Esophagus (tissue), 2 donors: ENCODE measurements at regions not wholly inside any gene's neighbourhood (a gene's known extent, or its start where the extent isn't known, plus 50 kb on each side); places are given as distances from the start of the nearest gene placed in this dataset.

ENCODE experiments used
- H3K27ac ChIP-seq, 2 donors: one replicate each; pipeline ENCODE4 v1.5.1; 2013; ENCODE audit warnings: low read depth in 2 of 2, mild to moderate bottlenecking in 2 of 2, inconsistent platforms in 1 of 2, low read length in 1 of 2, moderate library complexity in 1 of 2
- H3K27me3 ChIP-seq, 2 donors: one replicate each; pipeline ENCODE4 v1.6.1; 2013; ENCODE audit warnings: low read length in 2 of 2, control low read depth in 1 of 2, mild to moderate bottlenecking in 1 of 2; ENCODE audit not compliant: insufficient read depth in 2 of 2, control insufficient read depth in 1 of 2
- H3K36me3 ChIP-seq, 2 donors: one replicate each; pipeline ENCODE4 v1.6.1; 2013; ENCODE audit warnings: low read length in 1 of 2; ENCODE audit not compliant: control insufficient read depth in 2 of 2, insufficient read depth in 2 of 2
- H3K4me1 ChIP-seq, 2 donors: one replicate each; pipeline ENCODE4 v1.6.1; 2013; ENCODE audit warnings: low read length in 1 of 2; ENCODE audit not compliant: control insufficient read depth in 2 of 2, insufficient read depth in 2 of 2
- H3K4me3 ChIP-seq, 2 donors: one replicate each; pipeline ENCODE4 v1.5.1; 2013; ENCODE audit warnings: low read length in 2 of 2, mild to moderate bottlenecking in 2 of 2, low read depth in 1 of 2, moderate library complexity in 1 of 2
- H3K9me3 ChIP-seq, 2 donors: one replicate each; pipeline ENCODE4 v1.6.1; 2013; ENCODE audit warnings: mild to moderate bottlenecking in 2 of 2, low read depth in 1 of 2, low read length in 1 of 2, moderate library complexity in 1 of 2; ENCODE audit not compliant: control insufficient read depth in 2 of 2, insufficient read depth in 1 of 2
- WGBS, 2 donors: extraction: QIAGEN DNeasy Blood & Tissue Kit; methylation state at CpG; one replicate each; pipeline ENCODE4 v1.1.7; 2013; 5-methylcytosine and 5-hydroxymethylcytosine counted together
- donor health status: healthy with polysubstance abuse.
- donor health status: Bipolar disorder and iron deficiency.

DNA sequence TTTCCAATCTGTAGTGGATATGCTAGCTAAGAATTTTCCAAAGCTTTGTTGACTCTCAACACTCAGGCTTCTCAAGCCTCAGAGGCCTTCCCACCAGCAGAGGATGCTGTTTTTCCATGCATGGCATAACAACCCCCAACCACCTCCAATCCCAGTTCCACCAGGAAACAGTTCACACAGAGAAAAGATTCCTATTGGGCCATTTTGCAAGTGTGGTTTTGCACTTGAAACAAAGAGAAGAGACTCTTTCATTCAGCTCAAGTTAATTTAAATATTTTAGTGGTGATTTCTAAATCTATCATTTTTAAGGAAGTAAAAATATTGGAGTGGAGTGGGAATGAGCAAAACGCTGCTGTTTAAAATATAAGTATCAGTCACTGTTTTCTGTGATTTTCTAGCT lies 105.6 kb upstream of the COL1A2 start:
- Histone ChIP-seq H3K4me1 (no peaks in the 10 kb centered on the region), H3K27me3 (no peaks in the 10 kb centered on the region), H3K36me3 (no peaks in the 10 kb centered on the region), H3K4me3 (no peak overlapping the region), H3K27ac (no peak overlapping the region), H3K9me3 (no peaks in the 10 kb centered on the region)
- WGBS, 2 donors: 43 to 63% methylated on average over 1 of the region's 1 CpG

DNA sequence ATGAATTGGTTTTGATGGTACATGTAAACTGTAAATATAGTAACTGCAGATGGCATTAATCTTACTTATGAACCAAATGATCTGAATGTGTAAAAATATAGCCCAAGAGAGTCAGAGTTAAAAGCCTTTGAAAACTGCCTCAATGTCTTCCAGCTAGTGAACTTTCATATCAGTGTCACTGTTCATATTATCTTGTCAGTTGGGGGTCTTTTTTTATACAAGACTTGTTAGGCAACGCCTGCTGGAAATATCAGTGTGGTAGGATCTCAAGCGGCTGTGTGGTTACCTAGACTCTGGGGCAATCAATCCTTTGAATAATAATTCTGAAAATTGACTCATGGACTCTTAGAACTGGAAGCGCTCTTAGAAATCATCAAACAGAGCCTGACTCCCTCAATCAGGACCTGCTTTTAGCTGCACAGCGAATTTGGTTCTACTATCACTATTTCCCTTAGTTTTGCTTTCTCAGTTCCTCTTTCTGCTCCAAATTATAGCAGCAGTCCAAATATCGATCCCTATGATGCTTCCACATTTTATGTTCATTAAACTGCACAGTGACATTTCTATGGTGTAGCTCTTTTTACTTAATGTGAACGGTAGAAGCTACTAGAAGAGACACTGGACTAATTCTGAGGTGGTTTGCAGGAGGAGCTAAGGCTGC lies 100.1 kb upstream of the COL1A2 start:
- H3K4me3 ChIP-seq: no peak overlapping the region
- no peaks in the 10 kb centered on the region for H3K27me3 ChIP-seq
- H3K9me3 ChIP-seq: no peaks in the 10 kb centered on the region
- no peaks in the 10 kb centered on the region for H3K36me3 ChIP-seq
- no peak overlapping the region for H3K27ac ChIP-seq
- no peaks in the 10 kb centered on the region for H3K4me1 ChIP-seq
- WGBS, 2 donors: 71 to 72% methylated on average over 6 of the region's 6 CpGs

DNA sequence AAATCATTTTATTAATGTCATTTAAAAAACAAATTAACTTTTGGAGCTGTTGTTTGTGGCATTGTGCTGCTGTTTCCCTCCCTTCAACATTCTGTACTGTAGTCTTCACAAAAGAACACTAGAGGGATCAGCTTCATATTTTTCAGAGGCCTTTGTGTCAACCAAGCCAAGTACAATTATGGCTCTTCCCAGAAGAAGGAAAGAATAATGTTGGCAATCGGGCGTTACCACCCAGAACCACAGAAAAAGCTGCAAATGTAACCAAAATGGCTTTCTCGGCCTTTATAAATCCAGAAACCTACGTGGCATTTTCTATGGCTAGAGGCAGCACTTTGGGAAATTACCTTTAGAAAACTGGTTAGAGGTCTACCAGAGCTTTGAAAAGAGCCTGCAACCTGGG lies 98.8 kb upstream of the COL1A2 start:
- H3K27me3 ChIP-seq: no peaks in the 10 kb centered on the region
- WGBS, 2 donors: 51 to 65% methylated on average over 4 of the region's 4 CpGs
- no peaks in the 10 kb centered on the region for H3K9me3 ChIP-seq
- H3K27ac ChIP-seq: peak overlapping the region in 1 of 2 donors; percentile 57
- H3K4me1 ChIP-seq: peaks cover 0 to 2% of the 10 kb centered on the region in 2 donors
- no peak overlapping the region for H3K4me3 ChIP-seq
- no peaks in the 10 kb centered on the region for H3K36me3 ChIP-seq

DNA sequence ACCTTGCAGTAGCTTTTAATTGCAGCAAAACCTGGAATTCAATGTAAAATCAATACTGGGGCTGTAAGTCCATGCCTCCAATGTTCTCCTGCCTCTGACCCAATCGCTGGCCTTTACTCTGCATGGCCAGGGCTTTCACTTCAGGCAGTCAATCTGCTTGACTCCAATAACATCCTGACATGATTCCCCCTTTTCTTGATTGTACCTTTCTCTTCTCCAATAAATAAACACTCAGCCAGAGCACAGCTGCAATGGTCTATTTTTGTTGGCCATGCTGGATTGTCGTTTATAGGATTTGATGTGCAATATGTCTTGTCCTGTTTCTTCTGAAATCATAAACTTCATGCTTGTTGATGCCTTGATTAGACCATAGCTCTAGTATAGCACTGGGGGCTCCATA lies 97.8 kb upstream of the COL1A2 start:
- H3K4me3 ChIP-seq: no peak overlapping the region
- WGBS, 2 donors: 50 to 64% methylated on average over 2 of the region's 2 CpGs

DNA sequence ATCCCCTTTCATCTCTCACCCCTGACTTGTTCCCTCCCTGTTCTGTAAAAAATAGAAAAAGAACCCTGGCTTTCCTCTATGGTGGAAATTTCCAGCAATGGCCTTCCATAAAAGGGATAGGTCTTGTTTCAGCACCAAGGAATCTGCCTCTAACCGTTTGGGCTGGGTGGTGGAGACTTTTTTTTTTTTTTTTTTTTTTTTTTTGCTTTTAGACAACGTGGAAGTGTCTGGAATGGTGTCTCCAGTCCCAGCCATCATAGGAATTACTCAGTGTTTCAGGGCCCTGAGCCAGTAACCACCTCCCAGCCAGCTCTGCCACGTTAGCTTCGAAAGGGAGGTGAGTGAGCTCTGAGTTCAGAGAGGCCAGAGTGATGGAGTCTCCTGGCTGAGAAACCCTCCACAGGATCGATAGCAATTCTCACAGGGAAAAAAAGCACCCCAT lies 97.3 kb upstream of the COL1A2 start:
- Histone ChIP-seq H3K4me1 (peaks cover 2% of the 10 kb centered on the region in 2 donors), H3K27ac (peak overlapping the region in 1 of 2 donors; percentile 45), H3K27me3 (no peaks in the 10 kb centered on the region), H3K9me3 (no peaks in the 10 kb centered on the region), H3K4me3 (no peak overlapping the region), H3K36me3 (no peaks in the 10 kb centered on the region)
- WGBS, 2 donors: 30 to 54% methylated on average over 5 of the region's 5 CpGs

More for the DNA sequence above, 97.8 kb upstream of the COL1A2 start:
- Histone ChIP-seq H3K36me3 (no peaks in the 10 kb centered on the region), H3K27ac (peak overlapping the region; percentile 30 to 65), H3K4me1 (peaks cover 2% of the 10 kb centered on the region in 2 donors), H3K27me3 (no peaks in the 10 kb centered on the region), H3K9me3 (no peaks in the 10 kb centered on the region)

DNA sequence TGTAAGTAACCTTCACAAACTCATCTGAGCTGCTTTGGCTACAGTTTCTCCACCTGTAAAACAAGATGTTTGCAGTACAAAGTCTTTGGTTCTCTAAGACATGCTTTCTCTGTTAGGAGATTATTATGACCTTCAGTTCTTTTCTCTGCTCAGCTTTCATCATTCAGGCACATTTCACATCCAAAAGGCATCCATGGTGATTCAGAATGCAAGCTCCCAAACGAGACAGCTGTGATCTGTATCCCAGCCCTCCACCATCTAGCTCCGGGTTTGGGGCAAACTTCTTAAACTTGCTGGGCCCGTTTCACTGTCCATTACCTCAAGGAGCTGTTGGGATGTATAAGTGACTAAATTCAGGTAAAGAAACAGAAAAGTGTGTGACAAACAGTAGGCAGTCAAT lies 95.8 kb upstream of the COL1A2 start:
- 51 to 70% methylated on average over 3 of the region's 3 CpGs for WGBS, 2 donors
- Histone ChIP-seq H3K9me3 (no peaks in the 10 kb centered on the region), H3K27me3 (no peaks in the 10 kb centered on the region)

DNA sequence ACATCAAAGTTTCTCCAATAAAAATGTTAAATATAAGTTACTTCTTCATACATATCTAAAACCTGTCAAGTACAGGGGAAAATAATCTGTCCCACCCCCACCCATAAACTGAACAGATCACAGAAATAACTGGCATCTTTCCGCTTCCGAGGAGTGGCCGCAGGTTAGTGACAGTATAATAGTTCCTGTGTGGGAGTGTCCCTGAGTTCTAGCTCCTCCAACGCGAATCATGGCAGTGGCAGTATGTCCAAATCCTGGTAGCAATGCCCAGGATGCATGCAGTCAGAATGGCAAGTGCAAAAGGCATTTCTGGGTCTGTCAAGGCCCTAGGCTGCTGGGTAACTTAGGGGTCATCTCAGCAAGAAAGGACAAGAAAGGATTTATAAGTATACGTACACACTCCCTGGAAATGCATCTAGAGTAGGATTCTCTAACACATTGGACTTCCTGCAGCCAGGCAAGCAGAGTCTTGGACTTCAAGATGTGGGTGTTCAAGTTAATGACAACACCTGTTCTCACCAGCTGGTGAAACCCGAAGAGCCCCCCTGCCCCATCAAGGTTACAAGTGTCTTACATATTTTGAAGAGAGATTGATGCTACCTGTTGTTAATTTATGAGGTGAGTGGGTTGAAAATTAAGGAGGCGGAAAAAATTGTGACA lies 94.4 kb upstream of the COL1A2 start:
- Histone ChIP-seq H3K9me3 (no peaks in the 10 kb centered on the region), H3K4me1 (peaks cover 2% of the 10 kb centered on the region in 2 donors), H3K4me3 (no peak overlapping the region), H3K27me3 (no peaks in the 10 kb centered on the region), H3K36me3 (no peaks in the 10 kb centered on the region), H3K27ac (peak overlapping the region; percentile 61 to 66)
- 78 to 80% methylated on average over 8 of the region's 8 CpGs for WGBS, 2 donors

More for the DNA sequence above, 95.8 kb upstream of the COL1A2 start:
- H3K4me3 ChIP-seq: no peak overlapping the region
- H3K4me1 ChIP-seq: peaks cover 2% of the 10 kb centered on the region in 2 donors
- H3K27ac ChIP-seq: peak overlapping the region in 1 of 2 donors; percentile 59
- no peaks in the 10 kb centered on the region for H3K36me3 ChIP-seq

DNA sequence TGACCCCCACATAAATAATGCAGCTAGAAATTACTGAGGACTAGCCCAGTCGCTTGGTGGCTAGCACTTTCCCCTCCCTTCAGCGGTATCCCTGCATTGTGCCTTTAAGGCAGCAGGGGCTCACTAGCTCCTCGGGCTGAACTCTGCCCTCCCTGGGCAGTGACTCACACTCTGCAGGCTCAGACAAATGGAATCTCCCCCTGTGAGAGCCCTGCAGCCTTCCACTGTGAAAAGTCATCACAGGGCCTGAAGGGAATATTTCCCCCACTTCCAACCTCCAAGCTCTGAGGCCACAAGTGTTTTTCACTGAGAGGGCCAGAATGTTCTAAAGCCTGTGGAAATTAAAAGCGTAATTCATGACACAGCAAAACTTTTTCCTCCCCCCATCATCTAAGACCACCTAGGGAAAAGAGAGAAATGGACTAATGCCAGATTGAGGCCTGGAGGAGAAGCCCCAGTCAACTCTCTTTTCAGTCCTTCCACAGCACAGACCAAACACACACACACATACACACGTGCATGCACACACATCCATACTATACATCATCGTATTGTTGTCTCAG lies 93.6 kb upstream of the COL1A2 start:
- H3K36me3 ChIP-seq: no peaks in the 10 kb centered on the region
- peak overlapping the region; percentile 55 to 69 for H3K27ac ChIP-seq
- no peaks in the 10 kb centered on the region for H3K9me3 ChIP-seq
- H3K27me3 ChIP-seq: no peaks in the 10 kb centered on the region
- peaks cover 2% of the 10 kb centered on the region in 2 donors for H3K4me1 ChIP-seq
- 37 to 40% methylated on average over 6 of the region's 6 CpGs for WGBS, 2 donors
- no peak overlapping the region for H3K4me3 ChIP-seq

DNA sequence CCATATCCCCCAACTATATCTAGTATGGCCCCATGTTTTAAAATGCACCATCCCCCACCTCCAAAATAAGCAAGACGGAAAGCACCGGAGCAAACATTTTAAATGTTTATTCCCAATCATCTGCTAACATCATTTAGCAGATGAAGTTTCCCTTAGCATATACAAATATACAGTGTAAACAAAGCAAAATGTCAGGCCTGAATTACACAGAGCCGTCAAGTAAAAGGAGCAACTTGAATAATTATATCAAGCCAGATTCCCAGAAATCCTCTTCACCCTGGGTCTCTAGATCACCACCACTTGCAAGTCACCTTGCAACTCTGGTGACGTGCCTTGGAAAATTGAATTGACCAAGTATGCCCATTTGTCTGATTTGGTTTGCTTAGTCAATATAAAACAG lies 91.6 kb upstream of the COL1A2 start:
- Histone ChIP-seq H3K27ac (peak overlapping the region in 1 of 2 donors; percentile 48), H3K36me3 (no peaks in the 10 kb centered on the region), H3K4me3 (no peak overlapping the region), H3K9me3 (no peaks in the 10 kb centered on the region), H3K4me1 (peaks cover 2% of the 10 kb centered on the region in 2 donors), H3K27me3 (no peaks in the 10 kb centered on the region)
- 59 to 68% methylated on average over 4 of the region's 4 CpGs for WGBS, 2 donors
